ENCODE measurements at regions not wholly inside any gene's neighbourhood (a gene's known extent, or its start where the extent isn't known, plus 50 kb on each side); places are given as distances from the start of the nearest gene placed in this dataset.

- Histone ChIP-seq H3K27ac (ENCODE audit: low read depth, low read length, poor library complexity, severe bottlenecking) (no peak overlapping the region), H3K9me3 (ENCODE audit: low read depth, low read length, poor library complexity, severe bottlenecking) (no peaks in the 10 kb centered on the region), H3K4me3 (ENCODE audit: low read depth, low read length, poor library complexity, severe bottlenecking) (no peak overlapping the region), H3K36me3 (ENCODE audit: insufficient read depth, low read length, poor library complexity, severe bottlenecking) (no peaks in the 10 kb centered on the region), H3K27me3 (replicated peaks; ENCODE audit: insufficient read depth, low read depth, low read length, poor library complexity) (no peaks in the 10 kb centered on the region), H3K4me1 (ENCODE audit: insufficient read depth, low read length, poor library complexity, severe bottlenecking) (peaks cover 3% of the 10 kb centered on the region)
- ChIA-PET POLR2A (ENCODE audit: low non-redundant PET) (no interaction called here), CTCF (no interaction called here)
- TF ChIP-seq EZH2 (IDR thresholded peaks at IDR 0.05; ENCODE audit: borderline replicate concordance, low read depth, low read length, poor library complexity, severe bottlenecking), result no peak
- TF ChIP-seq CTCF (conservative IDR thresholded peaks at IDR 0.05; ENCODE audit: low read depth, low read length), result no peak
- intact Hi-C loops (cut with micrococcal nuclease; ENCODE audit: unreplicated experiment), result no loop called here
- DNase-seq (ENCODE audit: low spot score), result no peak
- BruUV-seq (replicated peaks), result no TSS peak
These were observed 51.2 kb upstream of the RMDN2 start for GRCh38 chr2:37873749-37874330.

- Histone ChIP-seq H3K9me3 (ENCODE audit: low read depth, low read length, poor library complexity, severe bottlenecking) (no peaks in the 10 kb centered on the region), H3K36me3 (ENCODE audit: insufficient read depth, low read length, poor library complexity, severe bottlenecking) (no peaks in the 10 kb centered on the region), H3K4me3 (ENCODE audit: low read depth, low read length, poor library complexity, severe bottlenecking) (no peak overlapping the region), H3K27ac (ENCODE audit: low read depth, low read length, poor library complexity, severe bottlenecking) (no peak overlapping the region), H3K27me3 (replicated peaks; ENCODE audit: insufficient read depth, low read depth, low read length, poor library complexity) (no peaks in the 10 kb centered on the region), H3K4me1 (ENCODE audit: insufficient read depth, low read length, poor library complexity, severe bottlenecking) (peaks cover 3% of the 10 kb centered on the region)
- no peak for DNase-seq (ENCODE audit: low spot score)
- BruUV-seq (replicated peaks), result no TSS peak
- TF ChIP-seq CTCF (conservative IDR thresholded peaks at IDR 0.05; ENCODE audit: low read depth, low read length) (no peak), EZH2 (IDR thresholded peaks at IDR 0.05; ENCODE audit: borderline replicate concordance, low read depth, low read length, poor library complexity, severe bottlenecking) (no peak)
- ChIA-PET CTCF (interaction anchor here (4.0 kb wide), 1 partner anchor 460 kb away, joined by 59 read pairs; no protein-coding TSS in a partner anchor), POLR2A (ENCODE audit: low non-redundant PET) (no interaction called here)
- intact Hi-C loops (cut with micrococcal nuclease; ENCODE audit: unreplicated experiment), result no loop called here
These were observed 50.6 kb upstream of the RMDN2 start for GRCh38 chr2:37874470-37874869.

Measured in A673 (cell line).